Spleen (tissue), 11 donors: ENCODE measurements at regions not wholly inside any gene's neighbourhood (a gene's known extent, or its start where the extent isn't known, plus 50 kb on each side); places are given as distances from the start of the nearest gene placed in this dataset.

Source experiments
- DNase-seq: peaks from one replicate; pipeline ENCODE4 v3.0.0-alpha.2; 2020
- H3K27ac ChIP-seq, 8 donors: fragments of 200-600 bp; sonication (generic) in 7 of 8; 1 replicate in 4 of 8; 2 replicates in 4 of 8; pipeline versions ENCODE4 v1.5.0 to v1.8.0; 2016 to 2021; ENCODE audit warnings: inconsistent platforms in 4 of 8, mild to moderate bottlenecking in 4 of 8, moderate library complexity in 1 of 8
- H3K27me3 ChIP-seq, 7 donors: fragments of 200-600 bp; sonication (generic) in 6 of 7; replicated peaks in 1 of 7; 1 replicate in 4 of 7; 2 replicates in 3 of 7; pipeline versions ENCODE4 v1.5.0 to v1.8.0; 2016 to 2021; ENCODE audit warnings: inconsistent platforms in 3 of 7, mild to moderate bottlenecking in 1 of 7
- H3K36me3 ChIP-seq, 6 donors: fragments of 200-600 bp; sonication (generic) in 5 of 6; 1 replicate in 4 of 6; 2 replicates in 2 of 6; pipeline versions ENCODE4 v1.5.0 to v1.8.0; 2016 to 2021; ENCODE audit warnings: inconsistent platforms in 2 of 6
- H3K4me1 ChIP-seq, 6 donors: fragments of 200-600 bp; sonication (generic) in 5 of 6; 1 replicate in 3 of 6; 2 replicates in 3 of 6; pipeline versions ENCODE4 v1.5.0 to v1.8.0; 2016 to 2021; ENCODE audit warnings: inconsistent platforms in 3 of 6
- H3K4me3 ChIP-seq, 8 donors: fragments of 200-600 bp; sonication (generic) in 7 of 8; 1 replicate in 4 of 8; 2 replicates in 4 of 8; pipeline versions ENCODE4 v1.5.0 to v1.8.0; 2016 to 2021; ENCODE audit warnings: inconsistent platforms in 4 of 8, mild to moderate bottlenecking in 4 of 8, moderate library complexity in 2 of 8
- H3K9me3 ChIP-seq, 8 donors: fragments of 200-600 bp; sonication (generic) in 7 of 8; 1 replicate in 4 of 8; 2 replicates in 4 of 8; pipeline versions ENCODE4 v1.5.0 to v1.8.0; 2016 to 2021; ENCODE audit warnings: inconsistent platforms in 4 of 8
- POLR2A ChIP-seq, 3 donors: fragments of 450-650 bp; IDR thresholded peaks; one replicate each; pipeline ENCODE4 v1.5.1; 2017; ENCODE audit warnings: antibody characterized with exemption in 3 of 3, mild to moderate bottlenecking in 1 of 3
- POLR2AphosphoS5 ChIP-seq, 3 donors: sonication (generic); formaldehyde crosslinking; IDR thresholded peaks; one replicate each; pipeline ENCODE4 v1.5.1; 2017; ENCODE audit warnings: antibody characterized with exemption in 3 of 3
- WGBS, 5 donors: extraction: QIAGEN DNeasy Blood & Tissue Kit in 3 of 5; methylation state at CpG; one replicate each; pipeline versions ENCODE4 v1.1.5 to v1.1.7; 2013 to 2018; 5-methylcytosine and 5-hydroxymethylcytosine counted together
- intact Hi-C: fragments of 100-400 bp; cut with DNase I; formaldehyde crosslinking; loops from one replicate; pipeline ENCODE4 v1.15.0; 2023; ENCODE audit warnings: low total_unique reads
- TF ChIP-seq, protein P1 (sequence below), 11 experiments: fragments of 200-600 bp in 7 of 11; fragments of 450-650 bp in 4 of 11; sonication (generic) in 4 of 11; IDR thresholded peaks in 8 of 11; conservative IDR thresholded peaks in 3 of 11; 1 replicate in 7 of 11; 2 replicates in 4 of 11; pipeline versions ENCODE4 v1.4.0 to v1.8.0; 2016 to 2021; ENCODE audit warnings: antibody characterized with exemption in 11 of 11, inconsistent platforms in 4 of 11, mild to moderate bottlenecking in 1 of 11
- donor health status: healthy with polysubstance abuse.
- donor health status: DM: no; HTN: no; CAD: no; lungs with moderate emphysema.
- donor health status: DM: no; HTN: no; CAD: no.
- donor health status: Bipolar disorder and iron deficiency.
- donor health status: healthy.
- donor health status: DM: no; HTN: no; CAD: no.
- donor health status: DM: yes; HTN: yes; CAD: no.

DNA sequence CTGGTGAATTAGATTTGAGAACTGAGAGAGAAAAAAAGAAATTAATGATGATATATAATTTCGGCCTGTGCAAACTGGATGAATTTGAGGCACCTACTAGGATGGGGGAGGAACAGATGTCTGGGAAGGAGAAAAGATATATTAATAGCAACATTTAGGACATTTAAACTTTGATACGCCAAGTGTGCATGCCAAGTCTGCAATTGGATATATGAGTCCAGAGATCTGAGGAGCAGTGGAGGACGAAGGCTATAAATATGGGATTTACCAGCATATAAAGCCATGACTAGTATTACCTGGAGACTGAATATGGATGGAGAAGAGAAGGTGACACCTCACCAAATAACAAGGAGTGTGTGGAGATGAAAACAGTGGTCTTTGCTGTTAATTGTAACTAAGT is 272.6 kb upstream of the HSF2 start:
- DNase-seq = no peak
- Histone ChIP-seq H3K27me3 (no peaks in the 10 kb centered on the region), H3K4me1 (no peaks in the 10 kb centered on the region), H3K36me3 (no peaks in the 10 kb centered on the region), H3K4me3 (no peak overlapping the region), H3K27ac (no peak overlapping the region), H3K9me3 (no peaks in the 10 kb centered on the region)
- 82 to 92% (median 89%) methylated on average over 3 of the region's 3 CpGs for WGBS, 5 donors
- intact Hi-C loops = no loop called here
- TF ChIP-seq, protein P1, sequence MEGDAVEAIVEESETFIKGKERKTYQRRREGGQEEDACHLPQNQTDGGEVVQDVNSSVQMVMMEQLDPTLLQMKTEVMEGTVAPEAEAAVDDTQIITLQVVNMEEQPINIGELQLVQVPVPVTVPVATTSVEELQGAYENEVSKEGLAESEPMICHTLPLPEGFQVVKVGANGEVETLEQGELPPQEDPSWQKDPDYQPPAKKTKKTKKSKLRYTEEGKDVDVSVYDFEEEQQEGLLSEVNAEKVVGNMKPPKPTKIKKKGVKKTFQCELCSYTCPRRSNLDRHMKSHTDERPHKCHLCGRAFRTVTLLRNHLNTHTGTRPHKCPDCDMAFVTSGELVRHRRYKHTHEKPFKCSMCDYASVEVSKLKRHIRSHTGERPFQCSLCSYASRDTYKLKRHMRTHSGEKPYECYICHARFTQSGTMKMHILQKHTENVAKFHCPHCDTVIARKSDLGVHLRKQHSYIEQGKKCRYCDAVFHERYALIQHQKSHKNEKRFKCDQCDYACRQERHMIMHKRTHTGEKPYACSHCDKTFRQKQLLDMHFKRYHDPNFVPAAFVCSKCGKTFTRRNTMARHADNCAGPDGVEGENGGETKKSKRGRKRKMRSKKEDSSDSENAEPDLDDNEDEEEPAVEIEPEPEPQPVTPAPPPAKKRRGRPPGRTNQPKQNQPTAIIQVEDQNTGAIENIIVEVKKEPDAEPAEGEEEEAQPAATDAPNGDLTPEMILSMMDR (IDR thresholded peaks at IDR 0.05 in 8 of 11, conservative IDR thresholded peaks at IDR 0.05 in 3 of 11) = no peak
- no peak for TF ChIP-seq POLR2AphosphoS5 (IDR thresholded peaks at IDR 0.05)
- no peak for TF ChIP-seq POLR2A (IDR thresholded peaks at IDR 0.05)

DNA sequence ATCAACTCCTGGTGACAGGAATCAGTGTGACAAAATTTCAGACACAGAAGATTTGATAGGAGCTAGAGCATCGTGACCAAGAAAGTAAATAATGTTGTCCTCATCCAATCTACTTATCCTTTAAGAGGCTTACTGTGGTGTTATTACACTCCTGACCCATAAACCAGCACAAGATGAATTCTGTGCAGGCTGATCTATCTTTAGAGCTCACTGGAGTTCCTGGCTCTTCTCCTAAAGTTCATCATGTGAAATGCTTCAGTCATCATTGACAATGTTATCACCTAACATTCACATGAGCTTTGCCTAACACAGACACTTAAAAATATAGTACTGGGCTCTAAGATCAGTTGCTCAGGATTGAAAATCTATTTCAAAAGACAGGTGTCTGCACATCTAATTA is 271.0 kb upstream of the HSF2 start:
- no peak for DNase-seq
- TF ChIP-seq, protein P1 (IDR thresholded peaks at IDR 0.05 in 8 of 11, conservative IDR thresholded peaks at IDR 0.05 in 3 of 11) = no peak
- TF ChIP-seq POLR2AphosphoS5 (IDR thresholded peaks at IDR 0.05) (no peak), POLR2A (IDR thresholded peaks at IDR 0.05) (no peak)
- Histone ChIP-seq H3K4me1 (no peaks in the 10 kb centered on the region), H3K4me3 (no peak overlapping the region), H3K9me3 (no peaks in the 10 kb centered on the region), H3K36me3 (no peaks in the 10 kb centered on the region), H3K27me3 (no peaks in the 10 kb centered on the region), H3K27ac (no peak overlapping the region)
- intact Hi-C loops = no loop called here
- WGBS, 5 donors = 44 to 89% (median 74%) methylated on average over 1 of the region's 1 CpG

DNA sequence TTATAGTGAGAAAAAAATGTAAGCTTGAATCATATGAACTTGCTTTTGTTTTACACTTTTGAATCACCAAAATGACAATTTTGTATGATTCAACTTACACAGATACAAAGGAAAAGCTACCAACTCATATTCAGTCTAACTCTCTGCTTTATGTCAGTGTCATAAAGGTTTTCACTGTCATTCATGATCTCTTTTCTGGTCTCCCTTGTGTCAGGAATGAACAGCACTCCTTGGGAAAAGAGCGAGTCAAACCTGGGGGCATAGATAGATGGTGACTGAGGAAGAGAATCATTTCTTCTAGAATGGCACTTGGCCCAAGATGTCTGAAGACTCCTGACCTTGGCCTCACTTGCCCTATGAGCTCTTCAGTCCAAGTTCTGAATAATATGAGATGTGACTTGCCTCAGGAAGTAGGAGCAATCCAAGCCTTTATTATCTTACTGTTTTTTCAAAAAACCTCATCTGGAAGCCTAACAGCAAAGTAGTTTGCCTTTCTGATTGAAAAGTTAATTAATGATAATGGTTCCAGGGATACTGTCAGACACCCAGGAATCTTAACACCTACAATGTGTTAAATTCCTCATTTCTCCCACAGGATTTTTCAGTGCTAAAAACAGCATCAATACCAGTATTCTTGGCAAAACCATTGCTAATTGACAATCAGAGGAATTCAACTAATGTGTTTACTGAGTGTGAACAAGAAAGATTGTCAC is 270.0 kb upstream of the HSF2 start:
- Histone ChIP-seq H3K27ac (no peak overlapping the region), H3K9me3 (no peaks in the 10 kb centered on the region), H3K4me3 (no peak overlapping the region), H3K4me1 (no peaks in the 10 kb centered on the region), H3K27me3 (no peaks in the 10 kb centered on the region), H3K36me3 (no peaks in the 10 kb centered on the region)
- no peak for DNase-seq
- intact Hi-C loops = no loop called here
- WGBS, 5 donors = 78 to 97% (median 82%) methylated on average over 1 of the region's 1 CpG
- TF ChIP-seq, protein P1 (IDR thresholded peaks at IDR 0.05 in 8 of 11, conservative IDR thresholded peaks at IDR 0.05 in 3 of 11) = no peak
- TF ChIP-seq POLR2AphosphoS5 (IDR thresholded peaks at IDR 0.05) = no peak
- no peak for TF ChIP-seq POLR2A (IDR thresholded peaks at IDR 0.05)

DNA sequence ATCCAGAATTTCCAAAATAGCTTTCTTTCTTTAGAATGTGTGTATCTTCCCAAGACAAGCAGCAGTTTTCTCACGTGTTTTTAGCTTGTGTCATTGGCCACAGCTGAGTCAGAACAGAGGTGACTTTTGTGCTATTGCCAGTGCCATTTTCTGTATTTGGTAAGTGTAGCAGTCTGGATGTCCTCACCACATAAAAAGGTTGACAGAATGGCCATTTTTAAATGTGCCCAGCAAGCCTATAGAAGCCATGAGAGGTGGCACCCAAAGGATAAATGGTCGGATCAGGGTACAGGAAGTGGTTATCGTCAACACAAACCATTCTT is 269.5 kb upstream of the HSF2 start:
- Histone ChIP-seq H3K9me3 (no peaks in the 10 kb centered on the region), H3K36me3 (no peaks in the 10 kb centered on the region), H3K27ac (no peak overlapping the region), H3K4me3 (no peak overlapping the region), H3K4me1 (no peaks in the 10 kb centered on the region), H3K27me3 (no peaks in the 10 kb centered on the region)
- TF ChIP-seq POLR2A (IDR thresholded peaks at IDR 0.05) (no peak), POLR2AphosphoS5 (IDR thresholded peaks at IDR 0.05) (no peak)
- TF ChIP-seq, protein P1 (IDR thresholded peaks at IDR 0.05 in 8 of 11, conservative IDR thresholded peaks at IDR 0.05 in 3 of 11) = no peak
- intact Hi-C loops = no loop called here
- DNase-seq = no peak
- 47 to 62% (median 58%) methylated on average over 3 of the region's 3 CpGs for WGBS, 5 donors
